ENCODE measurements at regions not wholly inside any gene's neighbourhood (a gene's known extent, or its start where the extent isn't known, plus 50 kb on each side); places are given as distances from the start of the nearest gene placed in this dataset.
"Not testable (repeated sequence)": the region's sequence is repeated elsewhere in the genome, so short reads cannot be mapped to it uniquely, and the experiment has no call there.

DNA sequence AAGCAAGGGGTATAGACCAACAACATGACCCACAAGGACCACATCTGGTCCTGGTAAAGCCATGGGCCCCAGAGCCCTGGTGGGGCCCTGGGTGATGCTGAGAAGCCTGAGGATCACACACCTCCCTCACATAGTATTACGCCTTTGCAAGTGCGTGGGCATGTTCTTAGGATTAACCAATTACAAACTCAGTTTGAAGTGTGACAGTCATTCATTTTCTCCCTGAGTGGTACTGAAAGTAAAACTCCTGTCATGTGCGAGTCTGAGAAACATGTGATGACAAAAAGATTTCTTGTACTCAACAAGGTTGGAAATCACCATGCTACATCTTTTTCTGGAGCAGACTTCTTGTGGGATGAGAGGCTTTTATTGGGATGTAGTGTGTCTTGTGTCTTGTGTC lies 315.3 kb upstream of the DUSP10 start:
- H3K27ac ChIP-seq, result no peak overlapping the region
- no peaks in the 10 kb centered on the region for H3K27me3 ChIP-seq (ENCODE audit: insufficient read depth, low read depth)
- no peaks in the 10 kb centered on the region for H3K9me2 ChIP-seq (ENCODE audit: insufficient read depth)
- BruUV-seq (replicated peaks), result no TSS peak
- CTCF ChIA-PET, result no interaction called here
- intact Hi-C loops (cut with micrococcal nuclease; ENCODE audit: unreplicated experiment), result no loop called here
- H3K4me3 ChIP-seq, result no peak overlapping the region
- no peak for DNase-seq
- POLR2A ChIA-PET (ENCODE audit: unreplicated experiment), result no interaction called here
- H3K36me3 ChIP-seq (ENCODE audit: low read depth), result no peaks in the 10 kb centered on the region
- TF ChIP-seq, protein P1, sequence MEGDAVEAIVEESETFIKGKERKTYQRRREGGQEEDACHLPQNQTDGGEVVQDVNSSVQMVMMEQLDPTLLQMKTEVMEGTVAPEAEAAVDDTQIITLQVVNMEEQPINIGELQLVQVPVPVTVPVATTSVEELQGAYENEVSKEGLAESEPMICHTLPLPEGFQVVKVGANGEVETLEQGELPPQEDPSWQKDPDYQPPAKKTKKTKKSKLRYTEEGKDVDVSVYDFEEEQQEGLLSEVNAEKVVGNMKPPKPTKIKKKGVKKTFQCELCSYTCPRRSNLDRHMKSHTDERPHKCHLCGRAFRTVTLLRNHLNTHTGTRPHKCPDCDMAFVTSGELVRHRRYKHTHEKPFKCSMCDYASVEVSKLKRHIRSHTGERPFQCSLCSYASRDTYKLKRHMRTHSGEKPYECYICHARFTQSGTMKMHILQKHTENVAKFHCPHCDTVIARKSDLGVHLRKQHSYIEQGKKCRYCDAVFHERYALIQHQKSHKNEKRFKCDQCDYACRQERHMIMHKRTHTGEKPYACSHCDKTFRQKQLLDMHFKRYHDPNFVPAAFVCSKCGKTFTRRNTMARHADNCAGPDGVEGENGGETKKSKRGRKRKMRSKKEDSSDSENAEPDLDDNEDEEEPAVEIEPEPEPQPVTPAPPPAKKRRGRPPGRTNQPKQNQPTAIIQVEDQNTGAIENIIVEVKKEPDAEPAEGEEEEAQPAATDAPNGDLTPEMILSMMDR (conservative IDR thresholded peaks at IDR 0.05), result no peak
- TF ChIP-seq EZH2 (IDR thresholded peaks at IDR 0.05; ENCODE audit: low read depth), result no peak
- H4K20me1 ChIP-seq (ENCODE audit: insufficient read depth), result no peaks in the 10 kb centered on the region
- H3K4me2 ChIP-seq, result no peak overlapping the region
- no peaks in the 10 kb centered on the region for H3K79me2 ChIP-seq (ENCODE audit: low read depth)
- no peaks in the 10 kb centered on the region for H3K9me3 ChIP-seq (ENCODE audit: insufficient read depth, low read depth)
- peaks cover 6% of the 10 kb centered on the region; the same call in 1 of the 2 replicates for H3F3A ChIP-seq (ENCODE audit: insufficient read depth, low read depth)
- no peak overlapping the region for H2AFZ ChIP-seq
- peaks cover 9% of the 10 kb centered on the region; the same call in 1 of the 2 replicates for H3K4me1 ChIP-seq (replicated peaks; ENCODE audit: insufficient read depth)

DNA sequence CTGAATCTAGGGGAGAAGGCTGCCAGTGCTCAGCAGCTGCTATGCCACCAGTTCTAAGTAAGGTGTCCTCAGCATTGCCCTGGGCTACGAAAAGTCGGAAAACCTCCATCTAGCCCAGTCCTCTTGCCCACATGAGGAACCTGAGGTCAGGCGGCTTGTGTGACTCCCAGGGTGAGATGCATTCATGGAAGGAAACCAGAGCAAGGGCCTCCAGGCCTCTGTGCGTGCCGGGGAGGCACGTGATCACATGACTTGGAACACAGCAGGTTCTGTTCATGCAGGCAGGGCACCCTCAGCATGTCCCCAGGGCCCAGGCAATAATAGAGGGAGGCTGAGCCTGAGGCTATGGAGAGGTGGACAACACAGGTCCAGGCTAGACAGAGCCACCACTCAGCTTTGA lies 312.5 kb upstream of the DUSP10 start:
- Histone ChIP-seq H2AFZ (no peak overlapping the region), H4K20me1 (ENCODE audit: insufficient read depth) (no peaks in the 10 kb centered on the region), H3K27me3 (ENCODE audit: insufficient read depth, low read depth) (no peaks in the 10 kb centered on the region), H3K27ac (no peak overlapping the region), H3K9me3 (ENCODE audit: insufficient read depth, low read depth) (no peaks in the 10 kb centered on the region), H3F3A (ENCODE audit: insufficient read depth, low read depth) (peaks cover 6% of the 10 kb centered on the region; the same call in 1 of the 2 replicates), H3K36me3 (ENCODE audit: low read depth) (no peaks in the 10 kb centered on the region), H3K79me2 (ENCODE audit: low read depth) (no peaks in the 10 kb centered on the region), H3K4me2 (no peak overlapping the region), H3K4me3 (no peak overlapping the region), H3K4me1 (replicated peaks; ENCODE audit: insufficient read depth) (peaks cover 9% of the 10 kb centered on the region; the same call in 1 of the 2 replicates), H3K9me2 (ENCODE audit: insufficient read depth) (no peaks in the 10 kb centered on the region)
- no peak for DNase-seq
- intact Hi-C loops (cut with micrococcal nuclease; ENCODE audit: unreplicated experiment), result no loop called here
- TF ChIP-seq, protein P1 (conservative IDR thresholded peaks at IDR 0.05), result no peak
- no peak for TF ChIP-seq EZH2 (IDR thresholded peaks at IDR 0.05; ENCODE audit: low read depth)
- BruUV-seq (replicated peaks), result no TSS peak
- ChIA-PET CTCF (no interaction called here), POLR2A (ENCODE audit: unreplicated experiment) (no interaction called here)

DNA sequence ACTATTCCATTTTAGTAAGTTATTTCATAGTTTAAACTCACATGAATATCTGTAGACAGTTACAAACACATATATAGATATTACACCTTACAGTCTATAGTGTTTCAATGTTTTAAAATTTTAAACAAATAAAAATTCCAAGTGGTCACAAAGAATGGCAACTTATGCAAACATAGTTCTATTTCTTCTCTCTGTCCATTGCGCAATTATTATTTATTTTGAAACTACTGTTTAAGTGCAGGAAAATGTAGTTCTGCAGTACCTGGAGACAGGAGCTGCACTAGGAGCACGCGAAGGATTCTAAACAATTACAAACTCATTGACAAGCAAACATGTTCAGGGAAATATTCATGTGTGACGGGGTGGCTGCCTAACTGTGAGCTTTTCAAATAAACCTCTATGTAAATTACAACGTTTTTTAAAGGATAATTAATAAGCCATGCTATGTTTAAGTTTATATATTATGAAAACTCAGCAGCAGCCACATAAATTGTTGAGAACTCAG lies 312.0 kb upstream of the DUSP10 start:
- ChIA-PET POLR2A (ENCODE audit: unreplicated experiment) (interaction anchor here (0.6 kb wide), 1 partner anchor 407 kb away, joined by 4 read pairs; no protein-coding TSS in a partner anchor), CTCF (no interaction called here)
- Histone ChIP-seq H3K4me1 (replicated peaks; ENCODE audit: insufficient read depth) (peaks cover 11% of the 10 kb centered on the region; the same call in 1 of the 2 replicates), H3K27me3 (ENCODE audit: insufficient read depth, low read depth) (no peaks in the 10 kb centered on the region), H3K27ac (no peak overlapping the region), H3K4me3 (no peak overlapping the region), H3K36me3 (ENCODE audit: low read depth) (no peaks in the 10 kb centered on the region), H3K4me2 (no peak overlapping the region), H2AFZ (no peak overlapping the region), H3F3A (ENCODE audit: insufficient read depth, low read depth) (peaks cover 6% of the 10 kb centered on the region; the same call in 1 of the 2 replicates), H3K9me2 (ENCODE audit: insufficient read depth) (no peaks in the 10 kb centered on the region), H3K9me3 (ENCODE audit: insufficient read depth, low read depth) (no peaks in the 10 kb centered on the region), H4K20me1 (ENCODE audit: insufficient read depth) (no peaks in the 10 kb centered on the region), H3K79me2 (ENCODE audit: low read depth) (no peaks in the 10 kb centered on the region)
- no peak for DNase-seq
- intact Hi-C loops (cut with micrococcal nuclease; ENCODE audit: unreplicated experiment), result no loop called here
- no TSS peak for BruUV-seq (replicated peaks)
- no peak for TF ChIP-seq EZH2 (IDR thresholded peaks at IDR 0.05; ENCODE audit: low read depth)
- TF ChIP-seq, protein P1 (conservative IDR thresholded peaks at IDR 0.05), result no peak

DNA sequence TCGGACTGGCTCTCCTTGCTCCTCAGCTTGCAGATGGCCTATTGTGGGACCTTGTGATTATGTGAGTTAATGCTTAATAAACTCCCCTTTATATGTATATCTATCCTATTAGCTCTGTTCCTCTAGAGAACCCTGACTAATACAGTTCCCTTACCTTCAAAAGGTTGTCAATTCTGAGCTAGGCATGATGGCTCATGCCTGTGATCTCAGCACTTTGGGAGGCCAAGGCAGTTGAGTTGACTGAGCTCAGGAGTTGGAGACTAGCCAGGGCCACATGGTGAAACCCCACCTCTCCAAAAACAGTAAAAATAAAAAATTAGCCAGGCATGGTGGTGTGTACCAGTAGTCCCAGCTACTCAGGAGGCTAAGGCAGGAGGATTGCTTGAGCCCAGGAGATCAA lies 309.4 kb upstream of the DUSP10 start:
- not testable (repeated sequence) for H3K4me2 ChIP-seq, DNase-seq, H2AFZ ChIP-seq

DNA sequence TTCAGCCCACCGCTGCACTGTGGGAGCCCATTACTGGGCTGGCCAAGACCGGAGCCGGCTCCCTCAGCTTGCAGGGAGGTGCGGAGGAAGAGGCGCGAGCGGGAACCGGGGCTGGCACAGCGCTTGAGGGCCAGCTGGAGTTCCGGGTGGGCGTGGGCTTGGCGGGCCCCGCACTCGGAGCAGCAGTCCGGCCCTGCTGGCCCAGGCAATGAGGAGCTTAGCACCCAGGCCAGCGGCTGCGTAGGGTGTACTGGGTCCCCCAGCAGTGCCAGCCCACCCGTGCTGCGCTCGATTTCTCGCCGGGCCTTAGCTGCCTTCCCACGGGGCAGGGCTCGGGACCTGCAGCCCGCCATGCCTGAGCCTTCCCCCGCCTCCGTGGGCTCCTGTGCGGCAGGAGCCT lies 307.8 kb upstream of the DUSP10 start:
- H3K36me3 ChIP-seq (ENCODE audit: low read depth); intact Hi-C loops (cut with micrococcal nuclease; ENCODE audit: unreplicated experiment); H3K79me2 ChIP-seq (ENCODE audit: low read depth); CTCF ChIA-PET; H3K4me2 ChIP-seq; H3F3A ChIP-seq (ENCODE audit: insufficient read depth, low read depth); DNase-seq; H3K27ac ChIP-seq; H3K9me2 ChIP-seq (ENCODE audit: insufficient read depth); H2AFZ ChIP-seq; H4K20me1 ChIP-seq (ENCODE audit: insufficient read depth); H3K4me3 ChIP-seq; POLR2A ChIA-PET (ENCODE audit: unreplicated experiment); H3K27me3 ChIP-seq (ENCODE audit: insufficient read depth, low read depth); BruUV-seq (replicated peaks); H3K9me3 ChIP-seq (ENCODE audit: insufficient read depth, low read depth): not testable (repeated sequence)
- H3K4me1 ChIP-seq (replicated peaks; ENCODE audit: insufficient read depth), result peaks cover 21% of the 10 kb centered on the region; the same call in 1 of the 2 replicates

More for the DNA sequence above, 309.4 kb upstream of the DUSP10 start:
- BruUV-seq (replicated peaks); H3K27me3 ChIP-seq (ENCODE audit: insufficient read depth, low read depth); H3K36me3 ChIP-seq (ENCODE audit: low read depth); H3F3A ChIP-seq (ENCODE audit: insufficient read depth, low read depth); H3K27ac ChIP-seq; intact Hi-C loops (cut with micrococcal nuclease; ENCODE audit: unreplicated experiment); H3K9me2 ChIP-seq (ENCODE audit: insufficient read depth); H3K4me3 ChIP-seq; H4K20me1 ChIP-seq (ENCODE audit: insufficient read depth); H3K9me3 ChIP-seq (ENCODE audit: insufficient read depth, low read depth); H3K79me2 ChIP-seq (ENCODE audit: low read depth); CTCF ChIA-PET: not testable (repeated sequence)
- peaks cover 21% of the 10 kb centered on the region; the same call in 1 of the 2 replicates for H3K4me1 ChIP-seq (replicated peaks; ENCODE audit: insufficient read depth)
- POLR2A ChIA-PET (ENCODE audit: unreplicated experiment), result interaction anchor here (0.5 kb wide), 1 partner anchor 383 kb away, joined by 3 read pairs; no protein-coding TSS in a partner anchor

Measured in PC-9 (cell line).